OCI-LY1 (cell line): ENCODE measurements at regions not wholly inside any gene's neighbourhood (a gene's known extent, or its start where the extent isn't known, plus 50 kb on each side); places are given as distances from the start of the nearest gene placed in this dataset.

Experiments used
- H2AFZ ChIP-seq: fragments of 200-600 bp; sonication (generic), shearing (Covaris generic); 2 replicates; pipeline ENCODE4 v1.6.0; 2014; ENCODE audit warnings: antibody characterized with exemption, mild to moderate bottlenecking, low read length
- H3F3A ChIP-seq: fragments of 200-600 bp; sonication (generic), shearing (Covaris generic); 2 replicates; pipeline ENCODE4 v1.6.0; 2014; ENCODE audit warnings: mild to moderate bottlenecking, antibody characterized with exemption, low read length, moderate library complexity; ENCODE audit not compliant: insufficient read depth
- H3K27ac ChIP-seq: fragments of 200-600 bp; sonication (generic); 2 replicates; pipeline ENCODE4 v1.5.1; 2014; ENCODE audit warnings: low read length, mixed run types, mild to moderate bottlenecking, low read depth; ENCODE audit not compliant: poor library complexity, severe bottlenecking
- H3K27me3 ChIP-seq: fragments of 200-600 bp; sonication (generic); 2 replicates; pipeline ENCODE4 v1.6.0; 2014; ENCODE audit warnings: antibody characterized with exemption, mild to moderate bottlenecking, low read length, moderate library complexity; ENCODE audit not compliant: insufficient read depth
- H3K36me3 ChIP-seq: fragments of 200-600 bp; sonication (generic); 2 replicates; pipeline ENCODE4 v1.6.1; 2014; ENCODE audit warnings: mild to moderate bottlenecking, antibody characterized with exemption, low read length, moderate library complexity, mixed read lengths; ENCODE audit not compliant: insufficient read depth
- H3K4me1 ChIP-seq: fragments of 200-600 bp; sonication (generic); 2 replicates; pipeline ENCODE4 v1.5.1; 2014; ENCODE audit warnings: mild to moderate bottlenecking, low read length, moderate library complexity; ENCODE audit not compliant: insufficient read depth, severe bottlenecking
- H3K4me2 ChIP-seq: fragments of 200-600 bp; sonication (generic), shearing (Covaris generic); 2 replicates; pipeline ENCODE4 v1.6.1; 2014; ENCODE audit warnings: low read length
- H3K4me3 ChIP-seq: fragments of 200-600 bp; sonication (generic); 2 replicates; pipeline ENCODE4 v1.5.1; 2014; ENCODE audit warnings: low read length, low read depth, mild to moderate bottlenecking, mixed read lengths; ENCODE audit not compliant: poor library complexity, severe bottlenecking
- H3K79me2 ChIP-seq: fragments of 200-600 bp; shearing (Covaris generic); 2 replicates; pipeline ENCODE4 v1.6.1; 2016; ENCODE audit warnings: mixed run types, low read length, mixed read lengths; ENCODE audit not compliant: insufficient read depth
- H3K9ac ChIP-seq: fragments of 200-600 bp; sonication (generic), shearing (Covaris generic); 2 replicates; pipeline ENCODE4 v1.6.1; 2014; ENCODE audit warnings: mild to moderate bottlenecking, low read length, mixed read lengths
- H3K9me2 ChIP-seq: fragments of 200-600 bp; sonication (generic), shearing (Covaris generic); 2 replicates; pipeline ENCODE4 v1.6.1; 2014; ENCODE audit warnings: low read depth, mild to moderate bottlenecking, low read length, mixed read lengths
- H3K9me3 ChIP-seq: fragments of 200-600 bp; shearing (Covaris generic); 2 replicates; pipeline ENCODE4 v1.6.1; 2014; ENCODE audit warnings: low read length, mixed read lengths
- H4K20me1 ChIP-seq: fragments of 200-600 bp; sonication (generic), shearing (Covaris generic); 2 replicates; pipeline ENCODE4 v1.6.0; 2016; ENCODE audit warnings: mild to moderate bottlenecking, low read length; ENCODE audit not compliant: insufficient read depth
- EZH2 ChIP-seq: fragments of 200-600 bp; sonication (generic), shearing (Covaris generic); IDR thresholded peaks from 2 replicates; pipeline ENCODE4 v1.8.0; 2017; ENCODE audit warnings: borderline replicate concordance, mixed run types, mild to moderate bottlenecking, antibody characterized with exemption, low read length, moderate library complexity, mixed read lengths
- TF ChIP-seq, protein P1 (sequence below): fragments of 200-600 bp; sonication (generic), shearing (Covaris generic); IDR thresholded peaks from 2 replicates; pipeline ENCODE4 v1.5.1; 2017; ENCODE audit warnings: mild to moderate bottlenecking, antibody characterized with exemption, low read length, moderate library complexity, mixed read lengths

- no peak for TF ChIP-seq EZH2
- TF ChIP-seq, protein P1, sequence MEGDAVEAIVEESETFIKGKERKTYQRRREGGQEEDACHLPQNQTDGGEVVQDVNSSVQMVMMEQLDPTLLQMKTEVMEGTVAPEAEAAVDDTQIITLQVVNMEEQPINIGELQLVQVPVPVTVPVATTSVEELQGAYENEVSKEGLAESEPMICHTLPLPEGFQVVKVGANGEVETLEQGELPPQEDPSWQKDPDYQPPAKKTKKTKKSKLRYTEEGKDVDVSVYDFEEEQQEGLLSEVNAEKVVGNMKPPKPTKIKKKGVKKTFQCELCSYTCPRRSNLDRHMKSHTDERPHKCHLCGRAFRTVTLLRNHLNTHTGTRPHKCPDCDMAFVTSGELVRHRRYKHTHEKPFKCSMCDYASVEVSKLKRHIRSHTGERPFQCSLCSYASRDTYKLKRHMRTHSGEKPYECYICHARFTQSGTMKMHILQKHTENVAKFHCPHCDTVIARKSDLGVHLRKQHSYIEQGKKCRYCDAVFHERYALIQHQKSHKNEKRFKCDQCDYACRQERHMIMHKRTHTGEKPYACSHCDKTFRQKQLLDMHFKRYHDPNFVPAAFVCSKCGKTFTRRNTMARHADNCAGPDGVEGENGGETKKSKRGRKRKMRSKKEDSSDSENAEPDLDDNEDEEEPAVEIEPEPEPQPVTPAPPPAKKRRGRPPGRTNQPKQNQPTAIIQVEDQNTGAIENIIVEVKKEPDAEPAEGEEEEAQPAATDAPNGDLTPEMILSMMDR = no peak
- no peaks in the 10 kb centered on the region for H3K4me1 ChIP-seq
- no peak overlapping the region for H3K27ac ChIP-seq
- H2AFZ ChIP-seq = no peak overlapping the region
- no peaks in the 10 kb centered on the region; the same call in 1 of the 2 replicates for H3K27me3 ChIP-seq
- H3K4me2 ChIP-seq = no peak overlapping the region
- H3K9me2 ChIP-seq = no peaks in the 10 kb centered on the region
- no peaks in the 10 kb centered on the region for H3K9me3 ChIP-seq
- H3K4me3 ChIP-seq = no peak overlapping the region
- no peaks in the 10 kb centered on the region for H4K20me1 ChIP-seq
- H3K79me2 ChIP-seq = no peaks in the 10 kb centered on the region
- no peaks in the 10 kb centered on the region for H3F3A ChIP-seq
- H3K9ac ChIP-seq = no peak overlapping the region
- no peaks in the 10 kb centered on the region for H3K36me3 ChIP-seq
These were observed 118.2 kb downstream of the DACT2 start for GRCh38 chr6:168201383-168201782.

DNA sequence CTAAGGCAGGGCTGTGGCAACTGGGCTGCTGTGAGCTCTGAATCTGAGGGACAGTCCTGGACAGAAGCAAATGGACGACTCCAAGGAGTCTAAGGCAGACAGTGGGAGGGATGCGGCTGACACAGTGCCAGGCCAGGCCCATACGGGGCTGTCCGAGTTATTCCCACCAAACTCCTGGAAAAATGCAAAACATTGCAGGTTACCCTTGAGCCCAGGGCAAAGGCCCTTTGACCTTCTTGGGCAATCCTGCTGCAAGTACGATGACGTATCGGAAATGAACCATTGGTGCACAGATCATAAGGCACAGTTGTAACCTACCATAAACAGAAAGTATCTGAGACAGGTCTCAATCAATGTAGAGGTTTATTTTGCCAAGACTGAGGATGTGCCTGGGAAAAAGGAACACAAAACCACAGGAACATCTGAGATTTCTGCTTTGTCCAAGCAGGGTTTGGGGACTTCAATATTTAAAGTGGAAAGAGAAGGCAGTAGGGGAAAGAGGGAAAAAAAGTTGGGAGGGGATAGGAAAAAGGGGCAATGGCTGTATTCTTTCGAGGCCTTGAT, 118.9 kb downstream of the DACT2 start:
- Histone ChIP-seq H2AFZ (no peak overlapping the region), H3K4me2 (no peak overlapping the region), H3K4me3 (no peak overlapping the region), H3K4me1 (no peaks in the 10 kb centered on the region), H4K20me1 (no peaks in the 10 kb centered on the region), H3K27me3 (no peaks in the 10 kb centered on the region; the same call in 1 of the 2 replicates), H3K79me2 (no peaks in the 10 kb centered on the region), H3K9me3 (no peaks in the 10 kb centered on the region), H3F3A (no peaks in the 10 kb centered on the region), H3K9me2 (no peaks in the 10 kb centered on the region), H3K9ac (no peak overlapping the region), H3K36me3 (no peaks in the 10 kb centered on the region), H3K27ac (no peak overlapping the region)
- no peak for TF ChIP-seq EZH2
- TF ChIP-seq, protein P1 = no peak

DNA sequence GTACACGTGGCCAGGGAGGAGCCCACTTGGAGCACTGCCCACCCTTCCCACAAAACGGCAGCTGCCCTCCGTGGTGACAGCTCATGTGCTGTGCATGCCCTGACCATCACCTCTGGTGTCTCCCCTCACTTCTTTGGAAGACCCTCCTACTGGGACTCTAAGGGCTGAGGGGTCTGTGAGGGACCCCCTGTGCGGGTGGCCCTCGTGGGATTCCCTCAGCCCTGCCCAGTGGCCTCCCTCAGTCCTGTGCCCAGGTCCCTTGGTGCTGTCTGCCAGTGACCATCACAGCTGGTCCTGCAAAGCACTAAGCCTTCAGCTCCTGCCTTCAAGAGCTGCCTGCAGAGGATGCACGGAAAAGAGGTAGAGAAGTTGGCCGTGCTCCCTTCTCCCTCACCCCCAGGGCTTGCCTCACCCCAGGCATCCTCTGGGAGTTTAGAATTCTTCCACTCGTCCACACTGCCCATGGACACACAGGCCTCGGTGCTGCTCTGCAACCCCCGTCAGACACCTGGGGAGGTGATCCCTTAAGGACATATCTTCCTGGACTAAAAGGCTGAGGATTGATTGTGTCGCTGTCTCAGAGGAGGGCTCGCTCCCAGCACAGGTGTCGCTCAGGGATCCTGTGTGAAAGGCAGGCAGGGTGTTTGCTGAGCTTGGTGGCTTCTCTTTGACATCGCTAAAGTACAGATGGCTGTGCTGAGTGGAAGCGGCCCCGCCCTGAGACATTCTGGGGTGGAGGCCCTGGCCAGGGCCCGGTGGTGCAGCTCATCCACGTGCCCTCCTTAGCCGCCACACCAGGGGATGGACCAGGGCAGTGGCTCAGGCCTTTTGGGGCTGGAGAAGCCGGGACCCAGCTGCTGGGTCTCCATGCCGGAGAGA, 119.5 kb upstream of the FRMD1 start:
- H3K36me3 ChIP-seq = no peaks in the 10 kb centered on the region
- no peaks in the 10 kb centered on the region for H3K9me3 ChIP-seq
- H3K9me2 ChIP-seq = no peaks in the 10 kb centered on the region
- H3F3A ChIP-seq = no peaks in the 10 kb centered on the region
- no peaks in the 10 kb centered on the region for H3K79me2 ChIP-seq
- no peak overlapping the region for H3K27ac ChIP-seq
- H2AFZ ChIP-seq = no peak overlapping the region
- no peaks in the 10 kb centered on the region; the same call in 1 of the 2 replicates for H3K27me3 ChIP-seq
- H3K4me2 ChIP-seq = no peak overlapping the region
- H4K20me1 ChIP-seq = no peaks in the 10 kb centered on the region
- TF ChIP-seq, protein P1 = no peak
- no peak for TF ChIP-seq EZH2
- no peak overlapping the region for H3K4me3 ChIP-seq
- no peak overlapping the region for H3K9ac ChIP-seq
- no peaks in the 10 kb centered on the region for H3K4me1 ChIP-seq
